NCI-H748 (cell line): ENCODE measurements at regions not wholly inside any gene's neighbourhood (a gene's known extent, or its start where the extent isn't known, plus 50 kb on each side); places are given as distances from the start of the nearest gene placed in this dataset.

ENCODE experiments used
- DNase-seq: peaks from one replicate; lab custom pipeline; 2025; ENCODE audit not compliant: unreplicated experiment; lab: John Stamatoyannopoulos, UW

DNA sequence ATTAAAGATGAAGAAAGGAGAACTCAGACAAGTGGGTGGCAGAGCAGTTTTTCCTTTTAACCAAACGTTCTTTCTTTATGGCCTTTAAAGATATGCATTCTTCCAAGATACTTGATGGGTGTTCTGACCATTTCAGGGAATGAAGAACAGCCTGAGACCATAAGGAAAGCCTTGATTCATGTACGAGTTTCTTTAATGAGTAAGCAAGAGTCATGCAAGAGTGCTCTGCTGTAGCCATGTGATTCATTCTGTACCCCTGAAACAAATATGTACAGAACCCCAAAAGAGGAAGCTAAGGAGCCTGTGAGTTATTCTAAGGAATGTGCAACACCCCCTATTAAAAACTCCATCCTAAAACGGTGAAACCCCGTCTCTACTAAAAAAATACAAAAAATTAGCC lies 372.8 kb downstream of the MTX2 start:
- no peak for DNase-seq

DNA sequence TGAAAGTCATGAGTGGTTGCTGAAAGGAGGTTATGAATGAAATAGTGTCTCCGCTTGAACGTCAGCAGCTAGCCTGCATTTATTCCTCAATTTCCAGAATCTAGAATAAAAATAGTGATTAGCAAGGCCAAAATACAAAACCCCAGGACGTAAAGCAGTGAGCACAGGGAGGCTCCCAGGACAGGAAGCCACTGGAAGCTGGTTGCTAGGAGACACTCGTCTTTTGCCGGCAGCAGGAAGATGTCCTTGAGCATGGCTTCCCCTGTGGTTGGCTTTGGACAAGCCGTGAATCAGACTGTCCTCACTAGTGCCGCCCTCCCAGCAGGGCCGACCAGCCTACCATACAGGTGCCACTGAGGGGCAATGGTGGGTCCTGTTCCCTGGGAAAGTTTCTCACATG lies 374.4 kb downstream of the MTX2 start:
- peak; percentile 96 for DNase-seq

DNA sequence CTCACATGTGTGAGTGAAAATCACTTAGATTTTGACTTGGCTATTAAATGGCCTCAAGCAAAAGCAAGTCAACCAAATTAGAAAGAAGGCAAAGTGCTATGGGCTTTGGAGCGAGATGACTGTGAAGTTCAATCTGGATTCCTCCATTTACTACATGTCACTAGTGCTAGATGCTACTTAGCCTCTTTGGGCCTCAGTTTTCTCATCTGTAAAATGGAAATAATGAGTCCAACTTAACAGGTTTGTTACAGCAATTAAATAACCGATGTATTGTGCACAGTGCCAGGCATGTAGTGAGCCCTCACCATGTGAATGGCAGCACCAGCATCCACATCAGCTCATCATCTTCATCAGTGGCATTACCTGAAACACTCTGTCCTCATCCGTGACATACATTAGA lies 376.3 kb downstream of the MTX2 start:
- DNase-seq, result no peak

DNA sequence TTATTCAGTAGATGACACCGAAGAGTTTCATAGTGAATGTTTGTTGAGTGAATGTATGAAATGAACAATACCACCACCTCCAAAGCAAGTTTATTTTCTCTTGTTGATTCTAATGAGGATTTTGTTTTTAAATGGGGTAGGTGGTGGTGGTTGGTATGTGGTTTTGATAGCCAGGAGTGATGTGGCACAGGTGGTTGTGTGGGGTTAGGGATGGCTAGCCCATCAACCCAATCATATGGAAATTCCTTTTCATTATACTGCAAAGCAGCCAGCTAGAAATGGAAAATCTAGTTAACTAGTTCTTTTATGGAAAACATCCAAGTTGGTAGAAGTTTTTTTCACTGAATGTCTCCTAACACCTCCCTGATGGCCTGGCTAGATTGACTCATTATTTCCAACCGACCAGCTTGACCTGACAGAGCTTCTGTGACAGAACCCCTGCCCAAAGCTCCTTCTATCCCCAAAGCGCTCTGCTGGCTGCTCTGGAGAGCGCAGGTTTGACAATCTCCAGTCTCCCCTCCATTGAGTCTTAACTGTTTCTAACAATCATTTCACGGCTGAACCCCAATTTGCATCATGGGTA lies 376.9 kb downstream of the MTX2 start:
- no peak for DNase-seq

DNA sequence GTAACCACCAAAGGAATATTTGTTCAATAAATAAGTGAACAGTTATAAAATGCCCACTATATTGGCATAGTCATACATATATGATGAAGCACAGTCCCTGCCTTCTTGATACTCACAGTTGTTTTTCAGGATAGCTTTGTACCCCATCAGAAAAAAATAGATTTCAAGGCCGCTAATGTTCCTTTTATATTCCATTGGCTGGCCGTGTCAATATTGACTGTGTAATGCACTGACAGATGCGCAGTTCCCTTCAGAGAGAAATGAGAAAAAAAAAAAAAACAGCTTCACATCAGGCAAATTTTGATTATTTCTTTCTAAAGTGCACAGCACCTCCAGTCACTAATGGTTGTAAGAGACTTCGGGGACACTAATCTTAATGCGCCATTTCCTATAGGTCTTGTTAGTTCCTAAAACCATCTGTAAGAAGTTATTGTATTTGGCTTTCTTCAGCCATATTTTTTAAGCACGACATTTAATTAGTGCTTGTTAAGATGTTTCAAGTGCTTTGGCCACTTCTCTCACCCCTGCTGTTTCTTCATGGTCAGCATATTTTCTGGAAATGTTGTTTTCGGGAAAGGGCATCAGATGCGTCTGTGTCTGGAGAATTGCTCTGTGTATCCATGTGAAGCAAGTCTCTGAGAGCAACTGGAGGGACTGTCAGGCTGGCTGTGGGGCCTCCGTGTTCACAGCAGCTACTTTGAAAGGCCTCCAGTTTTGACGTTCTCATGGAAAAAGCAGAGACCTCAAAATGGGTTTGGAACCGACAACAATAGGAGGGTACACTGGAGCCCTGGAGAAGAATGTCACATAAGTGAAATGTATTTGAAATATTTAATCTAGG lies 378.3 kb downstream of the MTX2 start:
- DNase-seq, result peak; percentile 79

DNA sequence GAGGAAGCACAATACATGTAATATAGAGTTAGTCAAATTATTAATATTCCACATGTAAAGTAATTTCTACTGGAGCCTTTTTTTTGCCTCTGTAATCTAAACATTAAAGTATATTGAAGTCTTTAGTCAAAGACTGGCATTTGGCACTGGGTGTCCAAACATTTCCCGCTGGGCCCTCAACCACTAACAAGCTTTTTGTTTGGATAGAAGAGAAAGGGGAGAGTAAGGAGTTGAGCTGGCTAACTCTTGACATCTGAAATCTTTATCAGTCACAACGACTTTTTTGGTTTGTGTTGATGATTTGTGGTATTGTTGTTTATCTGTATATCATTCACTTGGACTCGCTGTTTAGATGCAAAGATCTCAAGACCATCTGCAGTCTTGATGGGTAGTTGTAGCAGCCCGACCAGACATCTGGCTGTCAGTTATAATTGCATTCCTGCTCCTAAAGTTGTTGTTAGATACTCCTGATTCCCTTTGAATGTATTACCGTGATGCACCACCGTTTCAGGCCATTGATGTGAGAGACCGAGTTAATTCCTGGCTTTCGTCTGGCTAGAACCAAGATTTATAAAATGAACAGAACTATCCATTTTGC lies 379.6 kb downstream of the MTX2 start:
- DNase-seq, result peak; percentile 75

DNA sequence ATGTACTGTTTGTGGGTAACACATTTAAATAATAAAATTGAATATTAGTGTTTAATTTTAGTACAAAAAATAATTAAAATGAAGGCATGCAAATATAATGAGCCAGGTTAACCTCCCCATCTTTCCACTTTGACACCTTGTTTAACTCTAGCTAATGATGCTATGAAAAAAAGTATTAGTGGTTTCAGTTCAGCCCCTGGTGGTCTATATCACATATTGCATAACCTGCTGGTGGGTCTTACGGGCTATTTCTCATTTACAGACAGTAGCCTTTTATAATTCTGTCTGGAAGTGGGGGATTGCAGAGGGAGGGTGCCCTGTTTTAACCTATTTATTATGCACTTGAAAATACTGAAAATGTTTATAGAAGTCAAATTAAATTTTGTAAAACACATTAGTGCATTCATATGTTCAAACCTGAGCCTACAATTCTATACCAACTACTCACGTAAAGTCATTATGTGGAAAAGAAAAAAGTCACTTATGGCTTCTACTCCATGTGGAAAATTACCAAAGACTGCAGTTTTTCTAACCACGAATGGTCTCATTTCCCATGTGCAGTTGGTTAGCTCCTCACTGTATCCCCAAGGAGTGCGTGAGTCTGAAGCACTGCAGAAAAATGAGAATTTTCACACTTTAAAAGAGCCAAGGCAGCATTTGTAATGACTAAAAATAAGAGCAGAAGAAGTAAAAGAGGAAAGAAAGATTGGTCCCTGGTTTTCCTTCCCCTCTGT lies 381.0 kb downstream of the MTX2 start:
- DNase-seq, result peak; percentile 61

DNA sequence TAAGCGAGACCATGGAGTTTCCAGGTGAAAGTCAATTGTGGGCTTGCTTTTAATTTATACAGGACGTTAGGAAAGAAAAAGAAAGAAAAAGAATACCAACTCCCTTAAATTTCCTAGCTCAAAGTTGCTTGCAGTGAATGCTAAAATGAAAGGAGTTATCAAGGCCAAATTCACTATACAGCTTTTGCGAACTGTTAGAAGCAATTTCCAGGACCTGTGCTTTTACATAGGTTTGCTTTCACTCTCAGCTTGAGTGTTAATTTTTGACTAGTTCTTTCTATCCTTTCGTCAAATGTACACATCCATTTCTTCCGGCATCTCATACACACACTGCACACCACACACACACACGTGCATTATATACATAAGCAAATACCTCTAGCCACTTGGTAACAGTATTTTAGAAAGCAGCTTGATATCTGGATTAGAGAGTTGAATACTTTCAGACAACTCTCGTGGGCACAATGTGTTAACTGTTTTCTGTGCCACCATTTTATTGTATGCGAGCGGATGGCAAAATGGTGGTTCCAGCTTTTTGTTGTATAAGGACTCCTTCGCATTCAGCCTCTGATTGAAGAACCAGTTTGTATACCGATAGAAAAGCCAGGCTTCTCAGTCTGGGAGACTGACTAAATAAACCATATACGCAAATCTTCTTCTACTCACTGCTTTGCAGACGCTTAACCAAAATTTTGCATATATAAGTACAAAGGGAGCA lies 381.8 kb downstream of the MTX2 start:
- peak; percentile 30 for DNase-seq

DNA sequence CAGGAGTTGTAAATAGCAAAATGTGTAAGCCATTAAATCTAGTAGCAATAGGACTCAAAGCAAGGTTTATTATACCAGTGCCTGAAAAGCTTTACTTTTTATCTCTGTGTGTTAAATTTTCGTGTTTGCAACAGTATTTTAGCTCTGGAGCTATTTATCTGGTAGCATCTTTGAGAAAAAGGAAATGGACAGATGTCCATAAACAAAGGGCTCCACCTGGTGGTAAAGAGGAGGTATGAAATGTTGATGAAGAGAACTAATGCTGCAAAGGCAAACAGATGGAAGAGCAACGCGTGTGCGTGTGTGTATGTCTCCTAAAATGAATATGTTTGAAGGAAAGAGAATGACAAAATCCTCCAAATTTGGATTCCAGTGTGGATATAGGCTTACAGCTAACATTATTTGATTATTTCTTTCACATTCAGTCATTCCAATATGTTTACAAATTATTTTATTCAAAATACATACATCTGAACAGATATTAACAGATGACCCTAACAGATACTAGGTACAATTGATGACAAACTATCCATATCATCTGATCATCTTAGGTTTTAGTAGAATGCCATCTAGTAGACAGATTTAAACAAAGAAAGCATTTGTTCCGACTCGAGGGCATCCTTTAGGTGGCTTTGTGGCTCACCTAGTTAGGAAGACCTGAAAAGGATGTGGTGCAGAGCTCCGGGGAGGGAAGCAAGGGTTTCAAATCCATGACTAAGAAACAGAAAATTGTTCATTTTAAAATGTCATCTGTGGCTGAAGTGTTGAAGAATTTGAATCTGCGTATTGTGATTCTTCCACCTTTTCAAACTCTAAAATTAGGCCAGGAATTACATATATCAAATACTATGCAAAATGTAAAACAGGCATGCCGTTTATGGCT lies 383.3 kb downstream of the MTX2 start:
- DNase-seq, result peak; percentile 87

DNA sequence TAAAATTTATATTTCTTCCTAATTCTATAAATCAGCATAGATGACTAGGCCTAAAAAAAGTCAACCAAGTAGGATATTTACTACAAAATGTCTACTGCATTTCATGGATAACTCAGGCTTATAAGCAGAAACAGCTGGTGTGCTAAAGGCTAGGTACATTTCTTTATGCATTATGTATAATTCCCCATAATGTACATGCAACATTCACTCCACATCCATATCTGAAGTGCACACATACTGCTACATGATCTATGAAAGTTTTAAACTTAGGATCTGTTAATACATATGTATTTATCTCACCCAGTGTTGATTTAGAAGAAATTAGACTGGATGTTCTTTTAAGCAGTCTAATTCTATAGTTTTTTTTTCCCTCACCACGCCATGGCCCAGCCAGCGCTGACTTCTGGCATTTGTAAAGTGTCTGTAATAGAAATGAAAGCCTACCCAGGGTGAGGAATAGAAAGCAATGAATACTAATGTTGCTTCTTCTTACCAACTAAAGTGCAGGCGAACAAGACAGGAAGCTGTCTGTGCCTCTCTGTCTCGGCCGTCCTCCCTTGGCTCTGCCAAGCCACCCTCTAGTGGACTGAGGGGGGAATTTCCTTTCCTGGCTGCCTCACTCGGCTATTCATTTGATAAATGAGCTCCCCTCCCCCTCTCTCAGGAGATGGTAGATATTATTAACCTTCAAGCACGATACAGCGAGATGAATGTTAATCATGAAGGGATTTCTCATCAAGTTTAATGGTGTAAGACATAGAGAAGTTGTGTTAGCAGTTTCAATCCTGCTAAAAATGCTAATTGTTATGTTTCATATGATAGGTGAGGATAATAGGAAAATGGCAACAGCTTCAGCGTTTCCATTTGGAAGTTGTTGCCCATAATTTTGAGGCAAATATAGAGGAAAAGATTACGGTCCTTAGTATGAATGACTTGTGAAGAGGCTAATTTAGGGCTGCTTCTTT lies 384.5 kb downstream of the MTX2 start:
- peak; percentile 92 for DNase-seq

DNA sequence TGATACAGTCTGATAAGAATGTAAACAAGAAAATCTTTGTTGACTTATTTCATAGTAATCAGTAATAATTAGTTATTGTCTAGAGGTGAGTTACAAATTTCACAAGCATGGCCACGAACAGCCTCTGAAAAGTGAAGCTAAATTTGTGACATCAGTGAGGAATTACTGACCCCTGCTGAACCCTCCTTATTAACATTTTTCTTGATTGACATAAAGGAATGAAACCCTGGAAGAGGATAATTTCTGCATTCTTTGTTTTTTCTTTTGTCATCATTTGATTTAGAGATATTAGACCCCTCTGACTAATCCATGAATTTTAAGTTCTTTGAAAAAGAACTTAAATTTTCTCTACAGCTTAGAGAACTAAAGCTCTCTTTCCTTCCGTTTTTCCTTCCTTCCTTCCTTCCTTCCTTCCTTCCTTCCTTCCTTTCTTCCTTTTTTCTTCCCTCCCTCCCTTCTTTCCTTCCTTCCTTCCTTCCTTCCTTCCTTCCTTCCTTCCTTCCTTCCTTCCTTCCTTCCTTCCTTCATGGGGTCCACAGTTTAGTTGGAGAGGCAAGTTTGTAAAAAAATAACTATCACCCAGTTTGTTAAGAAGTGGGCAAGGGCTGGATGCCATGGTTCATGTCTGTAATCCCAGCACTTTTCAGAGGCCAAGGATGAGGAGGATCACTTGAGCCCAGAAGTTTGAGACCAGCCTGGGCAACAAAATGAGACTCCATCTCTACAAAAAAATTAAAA lies 387.0 kb downstream of the MTX2 start:
- no peak for DNase-seq

DNA sequence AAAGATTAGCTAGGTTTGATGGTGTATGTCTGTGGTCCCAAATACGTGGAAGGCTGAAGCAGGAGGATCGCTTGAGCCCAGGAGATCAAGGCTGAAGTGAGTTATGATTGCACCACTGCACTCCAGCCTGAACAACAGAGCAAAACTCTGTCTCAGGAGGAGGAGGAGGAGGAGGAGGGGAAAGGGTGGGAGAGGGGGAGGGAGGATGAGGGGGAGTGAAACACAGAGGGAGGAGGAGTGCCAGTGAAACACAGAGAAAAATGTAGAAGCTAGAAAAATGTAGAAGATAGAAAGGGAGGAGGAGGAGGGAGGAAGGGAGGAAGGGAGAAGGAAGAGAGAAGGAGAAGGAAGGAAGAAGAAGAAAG lies 387.5 kb downstream of the MTX2 start:
- no peak for DNase-seq

DNA sequence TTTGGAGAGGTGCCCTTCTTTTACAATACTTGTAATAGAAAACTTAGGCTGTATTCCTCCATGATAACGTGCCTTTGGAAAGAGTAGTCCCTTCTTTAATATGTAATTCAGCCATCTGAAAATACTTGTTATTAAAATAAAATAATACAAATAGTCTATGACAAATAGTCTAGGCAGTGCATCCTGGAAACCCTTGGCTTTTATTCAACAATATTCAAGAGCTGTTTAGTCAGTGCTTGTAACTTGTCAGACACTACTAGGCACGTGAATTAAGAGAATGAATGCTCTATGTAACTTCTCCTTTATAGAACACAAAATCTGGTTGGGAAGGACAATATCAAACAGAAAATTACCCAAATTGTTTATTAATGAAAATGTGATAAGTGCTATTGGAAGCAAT lies 388.2 kb downstream of the MTX2 start:
- no peak for DNase-seq

DNA sequence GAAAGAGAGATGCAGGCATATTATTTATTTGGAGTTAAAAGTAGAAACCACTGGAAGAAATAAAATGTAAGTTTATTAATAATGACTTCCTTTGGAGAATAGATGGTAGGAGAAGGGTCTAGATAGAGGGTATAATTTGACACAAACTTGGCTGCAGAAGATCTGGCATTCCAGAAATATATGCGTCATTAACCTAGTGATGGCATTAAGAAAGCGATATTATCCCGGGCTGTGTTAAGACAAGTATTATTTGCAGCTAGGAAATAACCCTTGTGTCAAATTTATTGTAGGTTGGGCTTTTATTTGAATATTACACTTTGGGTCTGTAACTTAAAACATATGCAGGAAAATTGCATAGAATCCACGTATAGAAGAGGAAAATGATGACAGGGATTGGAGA lies 389.5 kb downstream of the MTX2 start:
- DNase-seq, result no peak

DNA sequence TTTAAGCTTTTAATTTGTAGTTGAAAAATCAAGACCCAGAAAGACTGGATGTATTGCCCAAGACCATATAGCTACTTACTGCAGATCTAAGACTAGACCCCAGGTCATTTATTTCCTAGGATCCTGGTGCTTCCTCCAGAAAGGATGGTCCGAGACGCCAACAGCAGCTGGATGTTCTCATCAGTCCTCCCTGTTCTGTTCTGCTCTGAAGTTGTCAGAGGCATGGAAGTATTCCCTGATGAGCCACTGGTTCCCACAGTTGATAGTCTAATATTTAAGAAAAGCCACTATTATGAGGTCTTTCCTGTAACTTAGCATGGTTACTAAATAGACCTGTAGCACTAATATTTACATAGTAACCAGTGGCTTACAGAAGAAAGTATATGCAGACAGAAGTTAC lies 393.5 kb downstream of the MTX2 start:
- no peak for DNase-seq

DNA sequence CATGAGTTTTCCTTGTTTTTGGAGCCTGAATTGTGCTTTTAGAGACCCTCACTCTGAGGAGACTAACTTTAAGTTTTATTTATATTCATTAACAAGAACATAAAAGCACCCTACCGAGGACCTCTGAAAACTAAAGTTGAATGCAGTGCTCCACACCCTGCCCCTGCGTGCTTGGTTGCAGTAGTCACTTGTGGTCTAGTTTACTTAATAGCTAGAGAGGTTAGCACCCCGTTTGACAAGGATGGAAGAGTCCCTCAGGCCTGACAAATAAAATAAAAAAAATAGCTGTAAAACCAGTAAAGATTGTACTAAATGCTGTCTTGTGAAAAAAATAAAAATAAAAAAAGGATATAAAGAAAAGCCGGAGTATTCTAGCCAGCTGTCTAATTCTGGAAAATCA lies 395.2 kb downstream of the MTX2 start:
- no peak for DNase-seq

DNA sequence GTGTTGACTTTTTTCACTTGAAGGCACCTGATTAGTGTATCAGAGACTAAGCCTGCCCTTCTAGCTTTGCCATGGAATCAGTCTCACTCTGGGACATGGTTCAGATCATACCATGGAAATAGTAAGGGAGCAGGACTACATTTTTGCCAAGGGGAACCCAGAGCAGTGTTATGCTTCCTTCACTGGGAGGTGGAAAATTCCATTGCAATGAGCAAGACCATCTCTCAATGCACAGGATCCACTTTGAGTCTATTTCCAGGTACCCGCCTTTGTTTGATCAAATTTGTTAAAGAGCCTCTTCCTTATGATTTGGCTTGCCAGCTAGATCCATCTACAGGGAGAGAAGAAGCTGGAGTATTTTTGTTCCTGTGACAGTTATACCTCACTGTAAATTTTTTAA lies 395.8 kb downstream of the MTX2 start:
- no peak for DNase-seq

DNA sequence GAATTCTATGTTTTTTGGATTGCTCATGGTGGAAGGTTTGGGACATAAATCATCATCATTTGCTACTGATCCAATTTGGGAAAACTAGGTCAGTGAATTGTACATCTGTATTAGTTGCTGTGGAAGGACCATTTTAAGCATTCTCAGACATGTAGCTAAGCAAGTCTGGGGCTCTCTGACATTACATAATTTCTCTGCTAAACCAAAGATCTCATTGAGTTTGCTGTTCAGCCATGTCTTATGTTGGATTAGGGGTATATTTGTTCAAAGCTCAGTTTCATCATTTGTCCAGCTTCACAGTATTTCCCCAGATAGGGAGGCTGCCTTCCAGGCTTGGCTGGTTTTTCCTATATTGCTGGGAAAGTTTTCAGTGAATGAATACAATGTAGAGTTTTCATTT lies 399.7 kb downstream of the MTX2 start:
- DNase-seq, result no peak
